HFF-Myc (cell line): ENCODE measurements at regions not wholly inside any gene's neighbourhood (a gene's known extent, or its start where the extent isn't known, plus 50 kb on each side); places are given as distances from the start of the nearest gene placed in this dataset.

ENCODE experiments used
- DNase-seq: peaks from one replicate; pipeline ENCODE4 v3.0.0-alpha.2; 2011; ENCODE audit warnings: low read depth; ENCODE audit errors: extremely low read depth
- H3K4me3 ChIP-seq: replicated peaks from 2 replicates; pipeline ENCODE4 v1.5.1; 2011; ENCODE audit warnings: low read depth, mild to moderate bottlenecking, control low read depth, low read length
- CTCF ChIP-seq: IDR thresholded peaks from 2 replicates; pipeline ENCODE4 v1.5.1; 2012; ENCODE audit warnings: mild to moderate bottlenecking, low read depth, low read length, control low read depth; ENCODE audit errors: missing control alignments

DNA sequence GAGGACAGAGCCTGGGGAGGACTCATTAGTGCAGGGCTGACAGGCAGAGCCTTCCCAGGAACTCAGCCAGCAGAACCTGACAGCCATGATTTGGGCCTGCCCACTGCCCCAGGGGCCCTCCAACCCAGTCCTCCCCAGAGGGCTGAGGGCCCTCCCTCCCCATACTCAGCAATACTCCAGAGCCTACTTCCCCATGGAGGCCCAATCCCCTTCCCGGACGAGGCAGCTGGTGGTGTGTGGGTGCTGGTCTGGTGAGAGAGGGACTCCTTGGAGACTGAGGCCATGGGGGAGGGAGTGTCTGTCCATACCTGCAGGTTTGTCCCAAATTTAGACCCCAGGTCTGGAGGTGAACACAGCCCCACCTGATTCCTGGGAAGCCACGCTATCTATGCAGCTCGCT is 120.9 kb upstream of the MLN start:
- TF ChIP-seq CTCF = no peak

DNA sequence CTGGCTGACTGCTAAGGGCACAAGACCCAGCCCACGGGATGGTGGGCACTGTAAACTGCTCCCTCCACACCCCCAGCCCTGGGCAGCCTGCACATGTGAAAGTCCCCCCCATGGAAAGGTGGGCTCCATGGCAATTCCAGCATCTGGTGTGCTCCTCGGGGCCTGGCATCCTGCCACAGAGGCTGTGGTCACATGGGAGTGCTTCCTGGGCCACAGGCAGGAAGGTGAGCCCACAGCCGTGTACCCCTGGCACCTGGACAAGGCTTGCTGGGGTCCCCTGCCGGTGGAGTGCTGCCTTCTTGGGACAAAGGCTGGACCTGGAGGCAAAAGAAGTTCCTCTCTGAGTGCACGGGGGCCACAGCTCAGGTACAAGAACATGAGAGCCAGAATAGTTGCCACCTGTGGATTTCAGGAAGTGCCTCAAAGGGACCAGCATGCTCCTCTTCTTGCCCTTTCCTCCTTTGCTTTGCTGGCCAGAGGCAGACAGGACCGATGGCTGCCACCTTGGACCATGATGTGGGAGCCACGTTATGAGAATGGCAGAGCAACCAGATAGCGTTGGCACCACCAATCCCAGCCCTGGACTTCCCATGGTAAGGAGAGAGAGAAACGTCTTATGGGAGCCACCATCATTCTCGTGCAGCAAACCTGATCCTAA is 120.2 kb upstream of the MLN start:
- no peak for DNase-seq
- H3K4me3 ChIP-seq = no peak overlapping the region
- TF ChIP-seq CTCF = no peak

More for the DNA sequence above, 120.9 kb upstream of the MLN start:
- no peak overlapping the region for H3K4me3 ChIP-seq
- DNase-seq = no peak

DNA sequence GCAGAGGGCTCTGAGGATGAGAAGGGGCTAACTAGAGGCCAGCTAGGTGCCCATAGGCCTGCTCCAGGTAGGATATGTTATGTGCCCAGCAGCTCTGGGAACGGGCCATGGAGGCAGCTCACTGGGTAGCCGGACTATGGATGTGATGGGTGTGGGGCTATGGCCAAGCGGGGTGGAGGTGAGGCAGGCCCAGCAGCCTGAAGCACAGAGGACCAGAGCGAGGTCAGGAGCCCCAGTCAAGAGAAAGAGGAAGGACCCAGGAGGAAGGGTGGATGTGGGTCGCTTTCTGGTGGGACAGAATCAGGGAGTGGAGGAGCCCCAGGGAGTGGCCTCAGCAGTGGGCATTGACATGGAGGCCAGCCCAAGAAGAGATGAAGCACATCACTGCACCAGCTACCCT is 117.9 kb upstream of the MLN start:
- no peak for TF ChIP-seq CTCF
- DNase-seq = no peak
- no peak overlapping the region for H3K4me3 ChIP-seq

DNA sequence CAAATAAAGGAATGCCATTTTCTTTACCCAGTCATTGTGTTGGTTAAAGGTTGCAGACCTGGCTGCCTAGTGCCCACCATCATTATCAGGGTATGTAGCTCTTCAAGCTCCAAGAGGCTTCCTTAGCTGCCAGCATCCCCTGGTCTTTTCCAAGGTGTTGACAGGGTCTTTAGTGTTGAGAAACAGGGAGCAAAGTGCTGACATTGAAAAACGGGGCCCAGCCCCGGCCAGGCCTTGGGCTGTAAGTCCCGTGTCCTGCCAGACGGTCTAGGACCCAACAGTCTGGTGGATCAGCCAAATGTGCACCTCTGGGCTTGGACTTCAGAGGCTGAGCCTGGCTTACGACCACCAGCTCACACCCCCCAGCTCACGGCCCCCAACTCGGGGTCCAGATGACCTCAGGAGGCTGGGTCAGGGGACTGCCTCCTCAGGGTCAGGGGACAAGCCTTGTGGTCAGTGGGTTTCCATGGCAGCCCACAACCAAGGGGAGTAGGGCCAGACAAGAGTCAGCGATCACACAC is 114.4 kb upstream of the MLN start:
- H3K4me3 ChIP-seq = no peak overlapping the region
- no peak for TF ChIP-seq CTCF
- no peak for DNase-seq

GRCh38 chr6:33915134-33915533 is 111.3 kb upstream of the MLN start:
- no peak overlapping the region for H3K4me3 ChIP-seq
- no peak for DNase-seq
- TF ChIP-seq CTCF = no peak

DNA sequence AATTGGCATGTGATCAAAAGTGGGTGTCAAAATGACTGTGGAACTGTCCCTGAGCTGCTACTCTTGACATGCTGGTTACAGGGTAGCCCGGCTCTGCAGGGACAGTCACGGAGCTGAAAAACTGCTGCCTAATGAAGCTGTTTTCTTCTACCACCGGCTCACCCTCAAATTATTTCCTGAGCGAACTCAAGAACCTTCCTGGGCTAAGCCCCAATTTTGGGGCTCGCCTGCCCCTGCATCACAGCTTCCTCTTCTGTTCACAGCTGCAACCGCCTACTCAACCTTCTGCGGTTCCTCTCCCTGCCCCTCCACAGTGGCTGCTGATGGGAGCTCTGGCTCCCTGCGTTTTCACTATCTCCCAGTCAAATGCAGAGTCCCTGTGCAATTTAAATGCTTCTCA is 110.8 kb upstream of the MLN start:
- DNase-seq = no peak
- H3K4me3 ChIP-seq = no peak overlapping the region
- no peak for TF ChIP-seq CTCF

DNA sequence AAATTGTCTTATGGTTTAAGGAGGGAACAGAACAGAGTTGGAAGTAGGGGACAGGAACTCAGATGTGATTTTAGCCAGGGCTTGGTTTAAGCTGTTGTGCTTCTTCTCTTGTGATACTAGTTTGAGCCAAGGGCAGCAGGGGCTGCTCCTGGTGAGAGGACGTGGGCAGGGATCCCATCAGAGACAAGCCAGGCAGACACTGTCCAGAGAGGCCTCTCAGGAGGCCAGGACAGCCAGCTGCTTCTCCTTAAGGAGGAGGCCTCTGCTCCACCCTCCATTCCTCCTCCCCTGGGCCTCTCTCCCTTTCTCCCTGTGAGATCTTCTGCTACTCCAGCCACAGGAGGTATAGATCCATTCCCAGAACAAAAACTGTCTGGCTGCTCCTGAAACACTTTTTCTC is 108.4 kb upstream of the MLN start:
- no peak overlapping the region for H3K4me3 ChIP-seq
- DNase-seq = no peak
- no peak for TF ChIP-seq CTCF
